Germinal center (tissue), 1 donor: ENCODE measurements at regions not wholly inside any gene's neighbourhood (a gene's known extent, or its start where the extent isn't known, plus 50 kb on each side); places are given as distances from the start of the nearest gene placed in this dataset.
"Not testable (repeated sequence)": the region's sequence is repeated elsewhere in the genome, so short reads cannot be mapped to it uniquely, and the experiment has no call there.

Source experiments
- DNase-seq: peaks from one replicate; pipeline ENCODE4 v3.0.0; 2012; ENCODE audit warnings: mixed read lengths, low spot score

GRCh38 chr13:73572824-73573223 lies 514.0 kb downstream of the KLF5 start:
- DNase-seq, result no peak

- no peak for DNase-seq
Observed at GRCh38 chr13:73571376-73571775, 512.6 kb downstream of the KLF5 start.

- no peak for DNase-seq
Observed at GRCh38 chr13:73556902-73557301, 498.1 kb downstream of the KLF5 start.

DNA sequence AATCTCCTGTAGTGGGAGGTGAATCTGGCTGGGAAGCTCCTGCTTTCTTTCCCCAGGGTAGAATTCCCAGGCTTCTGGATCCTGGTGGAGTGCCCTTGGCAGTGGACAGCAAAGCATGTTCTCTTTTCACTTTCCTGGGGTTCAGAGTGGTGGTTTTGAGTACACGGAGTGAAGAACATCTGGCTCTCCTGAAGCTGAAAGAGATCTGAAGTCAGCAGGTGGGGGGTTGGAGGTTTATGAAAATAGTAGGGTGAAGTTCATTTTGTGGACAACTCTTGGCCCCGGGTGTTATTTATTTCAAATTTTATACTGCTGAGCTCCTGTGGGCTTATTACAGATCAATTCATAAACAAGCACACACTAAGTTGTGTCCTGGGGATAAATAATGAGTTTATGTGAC lies 497.3 kb downstream of the KLF5 start:
- DNase-seq, result no peak

- no peak for DNase-seq
Observed at GRCh38 chr13:73551736-73552135, 492.9 kb downstream of the KLF5 start.

DNA sequence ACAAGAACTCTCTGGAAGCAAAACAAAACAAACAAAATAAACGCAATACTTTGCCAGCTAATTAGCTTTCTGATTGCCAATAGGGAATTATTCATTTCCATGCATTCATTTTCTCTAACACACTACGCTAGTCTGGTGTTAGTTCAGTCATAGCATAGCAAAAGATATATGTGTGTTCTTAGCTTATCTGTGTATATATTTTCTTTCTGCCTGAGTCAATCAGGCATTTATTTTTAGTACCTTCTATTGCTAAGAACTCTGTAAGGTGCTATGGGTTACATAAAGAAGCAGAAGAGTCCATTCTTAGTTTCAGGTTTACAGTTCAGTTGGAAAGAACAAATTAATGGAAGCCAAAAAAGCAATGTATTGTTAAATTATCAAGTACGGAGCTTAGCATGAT lies 490.9 kb downstream of the KLF5 start:
- no peak for DNase-seq

GRCh38 chr13:73548449-73548848 lies 489.6 kb downstream of the KLF5 start:
- no peak for DNase-seq

GRCh38 chr13:73547239-73547638 lies 488.4 kb downstream of the KLF5 start:
- no peak for DNase-seq

- no peak for DNase-seq
Observed at GRCh38 chr13:73544175-73544574, 485.4 kb downstream of the KLF5 start.

DNA sequence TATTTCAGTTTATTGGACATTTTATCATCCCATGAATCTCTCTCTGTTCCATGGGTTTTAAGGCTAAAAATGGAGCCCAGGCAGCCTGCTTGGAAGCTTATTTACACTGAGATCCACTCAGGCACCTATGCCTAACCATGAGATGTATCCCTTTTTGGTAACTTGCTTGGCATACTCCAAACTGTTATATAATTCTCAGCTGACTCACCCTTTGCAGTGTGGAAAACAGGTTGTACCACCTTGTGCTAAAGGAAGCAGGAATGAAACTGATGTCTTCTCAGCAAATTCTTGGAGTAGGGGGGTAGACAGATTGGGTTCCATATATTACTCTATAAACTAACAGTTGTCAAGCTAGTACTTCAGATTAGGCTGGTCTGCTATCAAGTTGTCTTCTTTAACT lies 483.6 kb downstream of the KLF5 start:
- no peak for DNase-seq

DNA sequence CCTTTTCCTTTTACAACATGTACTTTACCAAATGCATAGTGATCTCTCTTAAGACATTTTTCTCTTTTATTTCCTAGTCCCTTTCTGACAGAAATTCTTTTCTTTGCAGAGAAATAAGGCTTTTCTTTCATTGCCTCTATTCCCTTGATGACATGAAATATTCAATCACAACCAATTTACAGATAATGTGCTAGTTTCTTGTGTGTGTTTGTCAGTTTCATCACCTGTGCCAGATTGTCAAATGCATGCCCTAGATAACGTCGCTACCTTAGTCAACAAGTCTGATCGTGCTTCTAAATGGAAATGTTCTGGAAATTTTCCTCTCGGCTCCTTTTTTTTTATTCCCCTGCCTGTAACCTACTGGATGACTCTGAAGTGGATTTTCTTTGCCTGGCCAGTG lies 478.1 kb downstream of the KLF5 start:
- no peak for DNase-seq

- no peak for DNase-seq
Observed at GRCh38 chr13:73535341-73535740, 476.5 kb downstream of the KLF5 start.

GRCh38 chr13:73532987-73533510 lies 474.2 kb downstream of the KLF5 start:
- no peak for DNase-seq

DNA sequence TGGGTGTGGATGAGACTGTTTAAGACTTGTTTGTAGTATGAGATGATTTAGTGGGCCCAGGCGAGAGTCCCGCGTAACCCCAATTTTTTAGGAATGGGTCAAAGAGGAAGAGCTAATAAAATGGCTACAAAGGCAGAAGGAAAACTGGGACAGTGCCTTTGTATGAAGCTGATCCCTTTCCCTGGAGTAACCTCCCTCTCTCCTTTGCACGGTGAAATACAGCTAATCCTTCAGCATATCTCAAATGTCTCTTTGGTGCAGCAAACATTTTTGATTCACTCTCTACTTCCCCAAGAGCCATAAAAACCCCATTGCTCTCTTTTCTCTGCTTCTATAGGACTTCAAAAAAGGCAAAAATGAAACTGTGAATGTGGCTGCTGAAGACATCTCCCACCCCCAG lies 473.8 kb downstream of the KLF5 start:
- DNase-seq, result no peak

- DNase-seq, result no peak
Observed at GRCh38 chr13:73531014-73531413, 472.2 kb downstream of the KLF5 start.

DNA sequence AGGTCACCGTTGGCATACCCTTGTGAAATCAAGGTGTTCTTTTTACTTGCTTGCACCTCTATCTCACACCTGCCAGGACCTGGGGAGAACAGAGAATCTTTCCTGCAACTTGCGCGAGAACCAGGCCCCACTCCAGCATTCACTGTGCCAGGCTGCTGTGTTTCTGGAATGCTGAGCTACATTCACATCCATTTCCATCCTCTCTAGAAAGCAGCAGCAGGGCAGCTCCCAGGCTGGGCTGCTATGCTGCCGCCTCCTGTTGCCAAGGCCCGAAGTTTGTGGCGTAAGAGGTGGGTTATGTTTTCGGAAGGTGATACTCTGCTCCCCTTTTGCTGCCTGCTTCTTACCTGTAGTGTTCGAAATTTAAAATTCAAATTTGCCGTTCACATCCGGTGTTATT lies 464.1 kb downstream of the KLF5 start:
- DNase-seq, result no peak

DNA sequence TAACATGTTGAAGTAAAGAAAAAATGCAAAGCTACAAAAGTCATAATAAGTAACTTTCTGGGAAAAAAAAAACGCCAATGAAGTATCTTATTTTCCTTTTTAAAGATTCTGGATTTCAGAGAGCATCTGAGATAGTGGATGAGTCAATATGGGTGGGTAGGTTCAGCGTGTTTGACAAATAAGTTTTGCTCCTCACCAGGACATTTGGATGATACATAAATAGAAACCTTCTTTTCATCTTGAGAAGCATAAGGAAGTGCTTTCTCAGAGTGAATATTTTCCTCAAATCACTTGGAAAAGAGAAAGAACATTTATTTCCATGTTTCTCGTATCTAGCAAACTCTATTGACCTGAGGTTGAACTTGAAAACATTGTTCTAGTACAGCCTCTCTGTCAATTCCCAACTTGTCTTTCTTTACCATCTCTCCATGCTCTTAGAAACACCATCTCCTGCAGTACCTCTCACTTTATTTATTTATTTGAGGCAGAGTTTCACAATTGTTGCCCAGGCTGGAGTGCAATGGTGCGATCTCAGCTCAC lies 463.2 kb downstream of the KLF5 start:
- no peak for DNase-seq

GRCh38 chr13:73521290-73521624 lies 462.5 kb downstream of the KLF5 start:
- no peak for DNase-seq

DNA sequence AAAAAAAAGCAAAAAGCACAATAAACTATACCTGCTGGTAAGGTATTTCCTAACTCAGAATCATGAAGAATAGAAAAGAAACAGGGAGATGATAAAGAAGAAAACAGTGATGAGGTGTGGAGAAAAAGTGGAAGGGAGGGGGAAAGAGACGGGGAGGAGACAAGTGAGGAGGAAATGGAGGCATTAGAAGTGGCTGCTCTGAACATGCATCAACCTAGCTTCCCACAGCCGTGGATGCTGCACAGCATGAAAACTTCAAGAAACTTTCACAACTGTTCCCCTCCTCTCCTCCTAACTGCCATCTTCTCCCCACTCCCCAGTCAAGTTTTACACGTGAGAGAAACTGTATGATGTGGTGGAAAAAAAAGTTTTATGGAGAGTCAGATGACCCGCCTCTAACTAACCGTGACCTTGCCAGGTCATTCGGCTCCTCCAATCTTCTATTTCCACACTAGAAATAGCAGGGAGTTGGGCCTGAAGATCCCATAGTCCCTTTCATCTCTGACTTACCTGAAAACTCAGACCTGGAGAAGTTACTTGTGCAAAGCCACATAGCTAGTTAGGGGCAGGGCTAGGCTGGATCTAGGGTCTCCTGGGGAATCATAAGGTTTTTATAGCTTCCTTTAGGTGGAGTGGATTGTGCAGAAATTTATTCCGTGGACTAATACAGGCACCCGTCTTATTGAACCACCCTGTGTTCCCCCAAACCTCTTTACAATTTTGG lies 461.9 kb downstream of the KLF5 start:
- DNase-seq, result no peak

DNA sequence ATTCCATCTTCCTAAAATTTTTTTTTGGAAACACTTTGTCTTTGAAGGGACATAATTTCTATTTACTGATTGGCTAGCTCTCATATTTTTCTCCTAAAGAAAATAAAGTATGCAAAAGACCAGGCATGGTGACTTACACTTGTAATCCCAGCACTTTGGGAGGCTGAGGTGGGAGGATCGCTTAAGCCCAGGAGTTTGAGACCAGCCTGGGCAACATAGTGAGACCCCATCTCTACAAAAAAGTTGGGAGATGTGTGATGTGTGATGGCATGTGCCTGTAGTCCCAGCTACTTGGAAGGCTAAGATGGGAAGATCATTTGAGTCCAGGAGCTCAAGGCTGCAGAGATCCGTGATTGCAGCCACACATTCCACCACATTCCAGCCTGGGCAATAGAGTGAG lies 461.3 kb downstream of the KLF5 start:
- DNase-seq, result not testable (repeated sequence)

DNA sequence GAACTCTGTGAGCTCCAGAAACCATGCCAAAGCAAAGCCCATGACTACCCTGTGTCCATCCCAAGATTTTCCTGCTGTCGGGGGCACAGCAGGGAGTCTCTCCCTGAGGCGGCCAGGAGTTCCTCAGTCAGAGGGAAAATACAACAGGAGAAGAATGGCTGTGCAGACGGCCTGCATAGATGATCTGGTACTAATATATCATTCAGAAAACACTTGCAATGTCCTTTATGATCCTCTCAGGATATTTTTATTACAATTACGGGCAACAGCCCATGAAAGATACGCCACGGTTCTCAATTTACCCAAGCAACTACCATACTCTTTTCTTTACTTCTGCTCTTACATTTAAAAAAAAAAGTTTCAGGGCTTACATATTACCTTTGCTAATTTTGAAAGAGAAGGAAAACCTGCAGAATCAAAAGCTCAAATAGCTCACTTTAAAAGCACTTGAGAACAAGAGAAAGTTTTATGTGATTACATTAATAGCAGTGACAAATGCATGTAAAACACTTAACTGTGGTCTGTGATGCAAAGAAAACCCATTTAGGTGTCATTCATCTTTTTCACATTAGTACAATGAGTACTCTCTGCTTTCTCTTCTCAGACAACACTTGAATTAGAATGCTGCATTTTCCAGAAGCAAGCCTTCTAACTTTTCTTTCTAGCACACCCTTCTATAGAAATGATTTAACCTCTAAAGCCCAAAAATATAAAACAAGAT lies 460.8 kb downstream of the KLF5 start:
- DNase-seq, result no peak

- DNase-seq, result no peak
Observed at GRCh38 chr13:73517766-73518165, 459.0 kb downstream of the KLF5 start.

DNA sequence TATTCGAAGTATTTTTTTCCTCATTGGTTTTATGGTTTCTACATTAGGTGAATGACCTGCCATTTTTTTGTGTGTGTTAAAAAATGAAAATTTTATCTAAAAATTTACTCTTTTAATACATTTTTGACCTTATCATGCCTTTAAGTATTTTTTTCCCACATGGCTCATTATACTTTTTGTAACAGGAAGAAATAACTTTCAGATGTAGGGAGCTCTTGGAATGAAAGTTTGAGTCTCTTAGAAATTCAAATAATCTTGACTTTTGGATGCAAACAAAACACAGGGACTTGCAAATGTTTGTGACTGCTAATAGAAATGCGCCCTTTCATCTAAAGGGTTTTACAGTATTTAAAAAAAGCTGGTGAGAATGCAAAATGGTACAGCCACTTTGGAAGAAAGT lies 457.9 kb downstream of the KLF5 start:
- no peak for DNase-seq
